HL-60/S4 treated with phorbol 12-myristate 13-acetate at 8.2 ng/mL for 4 days and 3 days (cell line): ENCODE measurements at regions not wholly inside any gene's neighbourhood (a gene's known extent, or its start where the extent isn't known, plus 50 kb on each side); places are given as distances from the start of the nearest gene placed in this dataset.

Source experiments
- in situ Hi-C: fragments of 300-500 bp; cut with MboI; formaldehyde crosslinking; loops from 2 replicates; pipeline ENCODE4 v1.15.0; 2022; ENCODE audit warnings: low sequenced_read_pairs

DNA sequence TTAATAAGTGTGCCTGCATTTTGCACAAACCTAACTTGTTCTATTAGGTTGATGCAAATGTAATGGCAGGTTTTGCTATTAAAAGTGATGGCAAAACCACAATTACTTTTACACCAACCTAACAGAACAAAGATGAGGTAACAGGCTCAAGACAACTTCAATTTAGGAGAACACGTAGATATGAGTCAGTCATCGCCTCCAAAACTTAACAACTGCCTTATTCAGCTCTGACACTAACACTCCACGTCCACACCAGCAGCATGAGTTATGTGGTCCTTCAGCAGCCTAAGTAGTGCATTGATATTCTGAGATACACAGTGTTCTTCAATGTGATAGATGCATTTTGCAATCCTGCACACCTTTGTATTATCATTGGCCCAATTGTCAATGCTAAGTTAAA, 1175.1 kb upstream of the ACVR2A start:
- in situ Hi-C loops = no loop called here

DNA sequence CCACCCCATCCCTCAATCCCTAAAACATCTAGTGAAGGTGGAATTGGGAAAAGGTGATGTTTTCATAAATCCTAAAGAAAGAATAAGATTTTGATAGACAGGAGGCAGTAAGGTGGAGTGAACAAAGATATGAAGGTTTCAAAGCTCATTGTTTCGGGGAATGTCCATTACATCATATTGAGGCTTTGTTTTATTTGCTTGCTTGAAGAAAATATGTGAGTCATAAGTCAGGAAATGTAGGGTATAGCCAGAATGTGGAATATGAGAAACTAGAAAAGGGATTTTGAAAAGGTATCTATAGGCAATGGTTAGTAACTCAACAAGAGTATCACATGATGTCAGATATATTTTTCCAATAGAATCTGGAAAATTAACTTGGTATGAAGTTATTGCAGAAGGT, 1178.5 kb upstream of the ACVR2A start:
- in situ Hi-C loops = no loop called here

DNA sequence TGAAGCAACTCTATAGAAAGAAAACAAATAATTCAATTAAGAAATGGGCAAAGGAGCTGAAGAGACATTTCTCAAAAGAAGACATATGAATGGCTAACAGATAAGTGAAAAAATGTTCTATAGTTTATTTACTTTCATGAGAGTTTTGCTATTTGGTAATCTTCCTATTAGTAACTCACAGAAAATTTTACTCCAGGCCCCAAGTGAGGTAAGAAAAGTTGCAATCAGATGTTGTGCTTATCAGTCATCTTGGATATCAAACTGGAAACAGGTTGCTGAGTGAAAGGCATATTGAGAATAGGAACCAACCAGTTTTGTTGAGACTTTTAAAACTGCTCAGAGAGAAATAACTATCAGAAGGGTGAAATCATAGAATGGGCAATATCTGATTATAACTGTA, 1179.0 kb upstream of the ACVR2A start:
- in situ Hi-C loops = no loop called here

DNA sequence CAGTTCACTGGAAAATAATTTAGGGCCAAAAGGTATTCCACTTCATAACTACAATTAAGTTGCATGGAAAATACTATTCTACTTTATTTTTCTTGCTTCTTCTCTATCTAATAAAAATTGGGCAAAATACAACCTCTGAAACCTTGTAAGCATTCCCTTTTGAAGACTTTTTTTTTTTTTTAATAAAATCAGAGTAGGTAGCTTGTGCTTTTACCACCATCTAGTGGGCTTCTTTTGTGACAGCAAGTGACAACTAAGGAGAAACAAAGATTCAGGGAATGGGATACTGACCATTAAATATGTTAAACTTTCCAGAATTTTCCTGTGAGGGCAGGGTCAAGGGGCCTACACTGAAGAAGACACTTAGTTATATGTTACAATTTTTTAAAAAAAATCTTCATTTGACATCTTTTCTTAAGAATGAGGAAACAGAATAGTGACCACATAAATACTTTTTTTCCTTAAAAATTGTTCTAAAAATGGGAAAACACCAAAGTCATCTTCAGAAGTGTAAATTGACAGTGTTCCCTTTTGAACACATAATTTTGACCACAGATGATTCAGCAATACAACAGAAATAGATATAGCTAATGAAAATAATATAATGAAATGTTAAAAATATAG, 1183.2 kb upstream of the ACVR2A start:
- in situ Hi-C loops = no loop called here

DNA sequence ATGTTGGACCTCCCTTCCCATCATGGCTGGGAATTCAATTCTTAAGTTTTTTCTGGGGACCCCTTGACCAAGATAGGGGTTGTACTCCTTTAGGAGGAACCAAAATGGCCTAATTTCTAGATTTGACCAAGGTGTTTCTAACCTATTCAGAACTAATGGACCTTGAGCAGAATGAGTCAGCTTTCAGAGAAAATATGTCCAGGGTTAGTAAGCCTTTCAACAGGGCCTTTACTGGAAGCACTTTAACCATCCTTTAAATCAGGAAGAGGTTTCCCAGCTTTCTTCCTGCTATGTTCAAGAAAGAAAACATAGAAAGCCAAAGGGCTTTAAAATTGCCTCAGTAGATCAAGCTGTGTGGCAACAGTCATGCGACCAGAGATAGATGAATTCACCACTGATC, 1184.9 kb upstream of the ACVR2A start:
- in situ Hi-C loops = no loop called here

DNA sequence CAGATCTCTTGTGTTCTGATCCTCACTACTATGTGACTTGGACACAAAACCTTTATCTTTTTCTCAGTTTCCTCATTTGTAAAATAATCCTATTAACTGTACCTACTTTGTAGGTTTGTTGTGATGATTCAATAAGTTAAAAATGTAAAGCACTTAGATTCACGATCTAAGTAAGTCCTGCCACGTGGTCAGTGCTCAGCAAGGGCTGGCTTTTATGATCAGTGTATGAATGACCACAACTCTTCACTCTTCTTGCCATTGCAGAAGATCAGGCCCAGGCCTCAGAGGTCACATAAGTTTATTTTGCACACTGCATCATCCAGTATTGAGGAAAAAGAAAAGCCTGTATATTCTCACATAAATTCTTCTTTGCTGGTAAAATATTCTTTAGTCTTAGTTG, 1192.5 kb upstream of the ACVR2A start:
- in situ Hi-C loops = no loop called here

DNA sequence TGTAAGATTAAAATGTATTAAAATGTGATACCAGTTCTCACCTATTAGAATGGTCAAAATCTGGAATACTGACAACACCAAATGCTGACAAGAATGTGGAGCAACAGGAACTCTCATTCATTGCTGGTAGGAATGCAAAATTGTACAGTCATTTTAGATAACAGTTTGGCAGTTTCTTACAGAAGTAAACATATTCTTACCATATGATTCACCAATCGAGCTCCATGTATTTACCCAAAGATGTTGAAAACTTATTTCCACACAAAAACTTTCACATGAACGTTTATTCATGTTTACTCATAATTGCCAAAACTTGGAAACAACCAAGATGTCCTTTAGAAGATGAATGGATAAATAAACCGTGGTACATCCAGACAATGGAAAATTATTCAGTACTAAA, 1193.5 kb upstream of the ACVR2A start:
- in situ Hi-C loops = no loop called here

DNA sequence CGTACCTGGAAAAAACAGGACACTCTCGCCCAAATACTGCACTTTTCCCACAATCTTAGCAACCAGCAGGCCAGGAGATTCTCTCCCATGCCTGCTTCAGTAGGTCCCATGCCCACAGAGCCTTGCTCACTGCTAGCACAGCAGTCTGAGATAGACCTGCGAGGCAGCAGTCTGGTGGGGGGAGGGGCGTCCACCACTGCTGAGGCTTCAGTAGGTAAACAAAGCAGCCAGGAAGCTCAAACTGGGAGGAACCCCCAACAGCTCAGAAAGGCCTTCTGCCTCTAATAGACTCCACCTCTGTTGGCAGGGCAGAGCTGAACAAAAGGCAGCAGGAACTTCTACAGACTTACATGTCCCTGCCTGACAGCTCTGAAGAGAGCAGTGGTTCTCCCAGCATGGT, 1202.8 kb upstream of the ACVR2A start:
- in situ Hi-C loops = no loop called here

DNA sequence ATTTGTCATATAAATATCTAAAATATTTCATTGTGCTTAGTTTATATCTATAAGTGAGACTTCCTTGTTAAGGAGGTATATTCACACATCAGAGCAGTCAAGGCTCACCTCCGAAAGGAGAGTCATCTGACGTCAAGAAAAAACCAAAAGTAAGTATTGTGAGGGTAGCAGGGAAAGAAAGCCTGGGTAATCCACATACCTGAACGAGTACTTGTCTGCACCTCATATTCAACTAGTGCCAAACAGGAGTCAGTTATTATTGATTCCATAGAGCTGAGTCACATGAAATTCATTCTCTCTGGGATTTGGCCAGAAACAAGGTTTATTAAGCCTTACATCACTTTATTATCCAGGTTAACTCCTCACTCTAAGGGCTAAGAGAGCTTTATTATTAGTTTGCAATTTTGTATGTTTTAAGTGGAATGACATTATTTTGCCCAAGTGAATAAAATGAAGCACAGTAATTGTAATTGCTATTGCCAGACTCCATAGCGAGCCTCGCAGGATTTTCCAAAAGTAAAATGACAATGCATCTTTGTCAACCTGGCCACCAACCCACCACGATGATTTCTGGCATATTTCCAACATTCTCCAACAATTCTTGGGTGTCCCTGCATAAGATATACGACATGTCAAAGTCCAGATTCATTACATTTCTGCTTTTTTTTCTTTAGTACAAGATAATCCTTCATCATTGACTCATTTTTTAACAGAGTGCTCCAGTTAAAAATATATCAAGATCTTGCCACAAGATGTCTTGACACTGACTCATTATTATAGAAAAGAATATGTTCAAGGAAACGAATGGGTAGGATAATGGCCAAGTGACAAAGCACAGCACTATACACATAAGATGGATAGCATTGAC, 1210.4 kb upstream of the ACVR2A start:
- in situ Hi-C loops = no loop called here

DNA sequence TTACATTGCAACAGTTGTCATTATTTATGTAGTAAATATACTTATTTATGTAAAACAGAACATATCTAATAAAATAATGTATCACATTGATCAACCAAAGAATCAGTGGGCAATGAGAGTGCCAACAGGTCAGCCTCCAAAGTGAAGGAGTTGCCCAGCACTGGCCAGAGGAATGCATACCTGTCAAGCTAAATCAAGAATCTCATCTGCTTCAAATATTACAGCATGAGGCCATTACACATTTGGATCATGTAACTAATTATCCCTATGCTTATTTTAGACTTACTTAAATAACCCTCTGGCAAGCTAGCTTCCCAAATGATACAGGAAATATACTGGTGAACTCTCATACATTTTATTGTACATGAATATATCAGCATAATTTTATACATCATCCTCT, 1211.7 kb upstream of the ACVR2A start:
- in situ Hi-C loops = no loop called here

DNA sequence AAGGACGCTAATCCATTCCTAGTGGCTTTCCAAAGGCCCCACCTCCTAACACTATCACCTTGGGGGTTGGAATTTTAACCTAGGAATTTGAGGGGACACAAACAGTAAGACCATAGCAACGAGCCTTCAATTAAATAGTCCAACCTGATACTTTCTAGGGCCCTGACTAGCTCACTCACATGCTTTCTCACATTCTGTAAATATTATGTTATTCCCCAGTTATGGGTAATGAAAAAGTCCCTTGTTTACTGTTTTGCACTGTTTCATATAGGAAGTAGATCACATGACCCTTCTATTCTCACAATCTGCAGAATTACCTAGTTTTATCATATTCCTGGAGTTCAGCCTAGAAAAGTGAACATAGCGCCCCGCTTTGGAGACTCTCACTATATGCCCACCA, 1212.1 kb upstream of the ACVR2A start:
- in situ Hi-C loops = no loop called here

DNA sequence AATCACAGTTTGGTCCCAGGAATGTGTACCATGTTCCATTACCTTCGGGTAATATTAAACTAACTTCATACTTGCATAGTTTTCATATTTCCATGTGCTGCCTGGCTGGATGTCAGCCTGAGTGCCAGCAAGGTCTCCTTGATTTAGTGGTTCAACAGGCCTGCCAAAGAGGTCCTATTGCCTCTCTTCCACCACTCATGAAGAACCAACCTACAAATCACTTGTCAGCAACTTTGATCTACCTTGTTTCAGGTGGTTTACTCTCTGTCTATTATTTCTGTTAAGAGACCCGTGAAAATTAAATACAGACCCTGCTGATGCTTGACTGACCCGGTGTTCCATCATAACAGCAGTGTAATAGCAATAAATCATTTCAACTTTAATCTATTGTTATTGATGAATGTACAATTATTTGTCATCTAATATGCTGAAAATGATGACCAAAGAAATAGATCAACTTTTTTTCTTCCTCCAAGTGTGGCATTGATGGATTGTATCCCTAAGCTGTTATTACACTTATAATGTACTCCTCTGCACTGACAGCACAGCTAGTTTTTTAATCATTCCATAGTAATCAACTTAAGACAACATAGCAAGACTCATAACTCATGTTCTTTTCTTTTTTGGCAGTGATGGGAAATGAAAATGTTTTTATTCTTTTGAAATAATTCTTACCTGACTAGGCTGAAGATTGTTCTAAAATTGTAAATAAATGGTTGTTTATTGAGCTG, 1220.2 kb upstream of the ACVR2A start:
- in situ Hi-C loops = no loop called here

DNA sequence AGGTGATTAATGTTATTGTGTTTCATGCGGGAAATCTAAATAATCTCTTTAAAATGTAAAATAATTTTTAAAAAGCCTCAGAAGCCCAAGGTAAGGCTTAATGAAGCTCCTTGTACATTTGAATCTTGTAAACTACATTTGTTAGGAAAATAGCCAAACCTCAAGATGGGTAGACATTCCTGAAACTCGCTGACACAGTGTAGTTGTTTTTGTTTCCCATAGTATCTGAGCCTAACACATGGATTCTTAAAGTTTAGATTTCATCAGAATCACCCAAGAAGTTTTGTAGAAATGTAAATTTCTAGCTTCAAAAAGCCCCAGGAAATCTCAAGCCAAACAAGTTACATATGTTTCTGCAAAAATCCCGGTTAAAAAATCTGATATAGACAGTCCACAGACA, 1221.1 kb upstream of the ACVR2A start:
- in situ Hi-C loops = no loop called here

DNA sequence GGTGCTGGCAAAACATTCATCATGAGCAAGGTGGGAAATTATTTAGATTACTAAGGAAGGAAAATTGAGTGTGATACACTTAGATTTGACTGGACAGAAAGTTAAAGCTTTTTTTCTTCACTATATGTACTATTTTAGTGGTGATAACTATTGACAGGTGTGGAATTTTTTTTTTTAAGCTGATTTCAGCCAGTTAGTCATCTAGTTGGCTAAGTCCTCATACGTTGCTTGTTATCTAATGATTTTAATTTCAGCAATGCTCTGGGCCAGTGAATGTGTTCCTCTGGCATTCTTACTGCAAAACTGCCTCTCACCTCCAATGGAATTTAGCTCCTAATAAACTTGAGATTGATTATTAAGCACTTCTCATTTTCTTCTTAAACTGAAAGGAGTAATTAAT, 1223.2 kb upstream of the ACVR2A start:
- in situ Hi-C loops = no loop called here

DNA sequence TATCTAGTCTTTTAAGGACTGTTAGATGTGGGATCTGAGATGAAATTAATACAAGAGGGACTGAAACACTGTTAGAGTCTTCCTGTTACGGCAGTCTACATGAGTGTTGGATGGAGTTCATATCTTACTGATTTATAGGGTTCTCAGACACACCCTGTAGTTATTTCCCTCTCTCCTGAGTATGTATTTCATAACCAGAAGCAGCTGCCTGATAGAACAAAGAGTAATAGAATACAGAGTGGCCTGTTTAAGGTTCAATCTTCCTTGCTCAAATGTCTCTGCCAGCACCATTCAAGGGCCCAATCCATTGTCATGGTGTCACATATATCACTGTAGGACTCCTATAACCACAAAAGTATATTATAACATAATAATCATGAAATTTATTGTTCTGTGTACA, 1229.1 kb upstream of the ACVR2A start:
- in situ Hi-C loops = no loop called here

DNA sequence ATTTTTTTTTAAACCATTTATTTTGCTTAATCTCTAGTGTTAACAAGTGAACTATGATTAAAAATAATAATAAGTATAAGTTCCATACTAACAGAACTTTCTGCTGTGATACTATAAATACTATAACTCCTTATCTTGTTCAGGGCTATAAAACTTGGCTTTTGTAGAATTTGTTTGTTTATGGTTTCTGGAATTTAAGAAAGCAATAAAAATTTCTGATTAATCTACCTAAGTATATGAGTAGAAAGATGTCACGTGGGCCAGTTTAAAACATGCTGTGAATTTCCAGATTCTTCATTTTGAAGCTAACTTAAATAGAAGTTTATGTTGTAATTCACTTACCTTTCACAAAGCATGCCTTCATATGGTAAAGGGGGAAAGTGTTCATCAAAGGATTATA, 1236.3 kb upstream of the ACVR2A start:
- in situ Hi-C loops = no loop called here

DNA sequence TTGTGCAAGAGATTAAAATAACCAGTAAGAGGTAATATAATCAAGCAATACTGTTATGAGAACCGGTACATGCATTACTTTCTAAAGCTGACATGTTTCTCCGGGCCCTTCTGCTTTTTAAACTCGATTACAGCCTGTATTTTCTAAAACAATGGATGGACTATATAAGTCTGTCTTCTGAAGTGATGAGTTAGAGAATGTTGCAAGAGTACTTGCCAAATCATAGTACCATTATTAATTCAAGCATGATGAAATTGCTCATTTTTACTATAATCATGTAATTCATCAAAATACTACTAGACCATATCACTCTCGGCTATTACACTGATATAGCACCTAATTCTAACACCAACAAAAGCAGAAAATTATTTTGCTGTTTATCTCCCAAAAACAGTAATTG, 1240.3 kb upstream of the ACVR2A start:
- in situ Hi-C loops = no loop called here

DNA sequence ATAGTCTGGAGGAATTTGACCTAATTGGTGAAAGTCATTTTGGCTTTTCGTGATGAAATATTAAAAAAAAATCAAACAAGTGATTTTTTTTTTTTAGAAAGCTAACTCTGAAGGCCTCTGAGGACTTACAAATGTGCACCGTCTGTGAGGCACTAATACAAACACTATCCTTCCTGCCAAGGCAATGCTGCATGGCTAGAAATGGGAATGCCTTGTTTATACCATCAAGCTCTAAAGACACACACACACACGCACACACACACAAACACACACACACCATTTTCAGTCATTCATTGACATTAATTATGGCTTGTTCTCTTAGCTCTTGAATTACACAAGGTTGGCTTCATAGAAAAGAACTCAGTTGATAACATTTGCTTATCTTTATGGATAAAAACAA, 1242.0 kb upstream of the ACVR2A start:
- in situ Hi-C loops = no loop called here

DNA sequence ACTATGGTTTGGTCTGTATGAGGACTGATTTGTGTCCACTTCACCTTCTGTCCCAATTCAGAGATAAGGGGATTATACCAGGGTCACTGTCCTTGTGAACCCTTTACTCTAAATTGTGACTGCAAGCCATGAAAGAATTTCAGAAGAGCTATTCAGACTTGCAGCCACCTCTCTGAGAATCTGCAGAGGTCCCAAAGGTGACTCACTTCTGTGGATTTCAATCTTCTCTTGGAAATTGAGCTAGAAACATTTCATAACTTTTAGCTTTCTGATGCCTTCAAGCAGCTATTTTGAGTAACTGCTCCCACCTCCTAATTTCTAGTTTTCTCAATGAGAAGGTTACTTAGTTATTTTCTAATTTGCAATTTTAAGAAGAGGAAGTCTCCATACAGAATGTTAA, 1242.4 kb upstream of the ACVR2A start:
- in situ Hi-C loops = no loop called here

DNA sequence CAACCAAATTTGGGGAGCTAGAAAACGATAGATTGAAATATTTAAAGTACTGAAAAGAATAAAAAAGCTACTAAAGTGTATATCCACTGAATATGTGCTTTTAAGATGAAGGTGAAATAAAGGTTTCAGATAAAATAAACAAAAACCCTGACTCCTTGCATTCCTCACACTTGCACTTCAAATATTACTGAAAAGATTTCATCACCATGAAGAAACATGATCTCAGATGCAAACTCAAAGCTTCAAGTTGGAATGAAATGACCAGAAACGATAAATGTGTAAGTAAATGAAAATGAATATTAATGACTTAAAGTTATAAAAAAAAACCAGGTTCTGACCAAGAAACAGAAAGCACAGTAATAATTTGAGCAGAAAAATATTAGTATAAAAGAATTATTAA, 1246.0 kb upstream of the ACVR2A start:
- in situ Hi-C loops = no loop called here

DNA sequence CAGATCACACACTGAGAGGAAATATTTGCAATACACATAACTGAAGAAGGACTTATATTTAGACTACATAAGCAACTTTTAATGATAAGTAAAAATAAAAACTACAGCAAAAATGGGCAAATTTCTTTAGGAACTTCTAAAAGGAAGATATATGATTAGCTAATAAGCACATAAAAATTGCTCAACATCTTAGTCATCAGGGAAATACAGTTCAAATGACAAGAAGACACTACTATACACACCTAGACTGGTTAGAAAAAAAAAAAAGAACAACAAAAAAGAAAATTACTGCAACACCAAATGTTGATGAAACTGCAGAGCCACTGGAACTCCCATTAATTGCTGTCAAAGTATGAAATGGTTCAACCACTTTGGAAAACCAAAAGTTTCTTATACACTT, 1247.5 kb upstream of the ACVR2A start:
- in situ Hi-C loops = no loop called here

DNA sequence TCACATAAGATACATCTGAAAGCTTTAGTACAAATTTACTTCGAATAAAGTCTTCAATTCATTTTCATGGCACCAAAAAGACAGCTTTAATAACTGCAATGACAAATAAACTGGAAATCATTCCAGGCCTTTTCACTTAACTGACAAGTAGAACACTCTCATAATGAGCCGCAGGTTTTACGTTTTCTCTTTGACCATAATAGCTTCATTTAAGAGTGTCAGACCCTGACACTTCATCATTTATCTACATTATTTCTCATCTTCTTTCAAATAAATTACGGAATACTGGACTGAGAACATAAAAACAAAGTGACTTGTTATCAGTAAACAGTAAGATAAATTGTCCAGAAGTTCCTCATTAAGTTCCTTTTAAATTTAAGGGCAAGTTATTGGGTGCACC, 1252.9 kb upstream of the ACVR2A start:
- in situ Hi-C loops = no loop called here
